NOMO-1 treated with DMSO at 0.1 percent for 48 hours (cell line): ENCODE measurements at regions not wholly inside any gene's neighbourhood (a gene's known extent, or its start where the extent isn't known, plus 50 kb on each side); places are given as distances from the start of the nearest gene placed in this dataset.
"Not testable (repeated sequence)": the region's sequence is repeated elsewhere in the genome, so short reads cannot be mapped to it uniquely, and the experiment has no call there.

Experiments
- DNase-seq: peaks from one replicate; lab custom pipeline; 2025; ENCODE audit not compliant: unreplicated experiment; lab: John Stamatoyannopoulos, UW

- DNase-seq = no peak
Measured at GRCh38 chr9:38195737-38196161, 126.7 kb upstream of the SHB start.

GRCh38 chr9:38194870-38195269, 125.8 kb upstream of the SHB start:
- DNase-seq = no peak

DNA sequence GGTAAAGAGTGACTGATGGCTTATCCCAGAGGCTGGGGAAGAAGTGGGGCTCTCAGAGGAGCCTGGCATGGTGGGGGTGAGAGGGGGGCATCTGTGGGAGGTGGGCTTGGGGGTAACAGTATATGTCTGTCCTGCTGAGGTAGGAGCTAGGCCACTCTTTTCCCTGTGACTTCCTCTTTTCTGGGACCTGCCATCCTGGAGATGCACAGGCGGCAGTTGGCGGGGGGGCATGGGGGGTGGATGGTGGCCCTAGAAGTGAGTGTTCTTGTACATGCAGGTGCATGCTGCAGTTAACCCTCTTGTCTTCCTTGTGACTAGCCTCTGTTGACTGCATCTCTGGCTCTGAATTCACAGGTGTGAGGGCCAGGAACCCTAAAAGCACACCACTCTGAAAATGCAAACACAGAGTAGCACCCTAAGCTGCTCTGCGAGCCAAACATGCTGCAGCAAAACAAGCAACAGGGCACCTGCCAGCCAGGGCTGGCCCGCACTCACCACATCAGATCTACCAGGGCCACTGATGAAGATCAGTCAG, 123.8 kb upstream of the SHB start:
- DNase-seq = no peak

GRCh38 chr9:38186404-38187115, 117.5 kb upstream of the SHB start:
- DNase-seq = no peak

GRCh38 chr9:38185647-38186403, 116.8 kb upstream of the SHB start:
- no peak for DNase-seq

- no peak for DNase-seq
Measured at GRCh38 chr9:38183994-38184568, 115.1 kb upstream of the SHB start.

GRCh38 chr9:38182321-38182720, 113.3 kb upstream of the SHB start:
- no peak for DNase-seq

GRCh38 chr9:38181866-38182265, 112.8 kb upstream of the SHB start:
- no peak for DNase-seq

DNA sequence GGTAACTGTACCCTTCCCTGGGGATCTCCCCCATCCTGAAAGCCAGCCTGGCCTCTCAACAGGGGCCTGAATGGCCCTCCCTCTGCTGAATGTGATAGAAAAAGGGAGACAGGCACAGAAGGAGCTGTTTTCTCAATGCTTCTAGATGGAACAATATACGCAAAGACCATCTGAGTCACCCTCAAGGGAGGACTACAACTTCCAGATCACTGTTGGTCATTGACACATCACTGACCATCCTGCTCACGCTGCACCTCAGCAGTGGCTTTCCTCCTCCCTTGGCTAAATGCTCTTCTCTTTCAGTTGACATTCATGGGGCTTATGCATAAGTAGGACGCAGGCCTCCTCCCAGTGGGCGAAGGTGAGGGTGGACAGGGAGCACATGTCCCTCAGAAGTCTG, 112.2 kb upstream of the SHB start:
- DNase-seq = no peak

- no peak for DNase-seq
Measured at GRCh38 chr9:38180656-38181055, 111.6 kb upstream of the SHB start.

- no peak for DNase-seq
Measured at GRCh38 chr9:38179965-38180364, 110.9 kb upstream of the SHB start.

GRCh38 chr9:38178237-38178636, 109.2 kb upstream of the SHB start:
- no peak for DNase-seq

- no peak for DNase-seq
Measured at GRCh38 chr9:38177680-38178079, 108.7 kb upstream of the SHB start.

DNA sequence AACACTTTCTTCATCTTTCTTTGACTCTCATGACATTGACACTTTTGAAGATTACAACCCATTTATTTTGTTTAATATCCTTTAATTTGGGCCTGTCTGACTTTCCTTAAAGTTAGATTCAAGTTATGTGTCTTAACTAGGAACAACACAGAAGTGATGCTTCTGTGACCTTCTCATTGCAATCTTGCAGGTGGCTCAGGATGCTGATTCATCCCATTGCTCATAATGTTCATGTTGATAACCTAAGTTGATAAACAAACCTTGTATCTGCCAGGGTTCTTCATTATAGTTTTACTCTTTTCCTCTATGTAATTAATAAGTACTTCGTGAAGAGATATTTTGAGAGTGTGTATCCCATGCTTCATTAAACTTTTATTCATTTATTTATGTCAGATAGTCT, 107.2 kb upstream of the SHB start:
- DNase-seq = no peak

- no peak for DNase-seq
Measured at GRCh38 chr9:38175423-38175822, 106.4 kb upstream of the SHB start.

GRCh38 chr9:38172586-38172985, 103.6 kb upstream of the SHB start:
- DNase-seq = no peak

DNA sequence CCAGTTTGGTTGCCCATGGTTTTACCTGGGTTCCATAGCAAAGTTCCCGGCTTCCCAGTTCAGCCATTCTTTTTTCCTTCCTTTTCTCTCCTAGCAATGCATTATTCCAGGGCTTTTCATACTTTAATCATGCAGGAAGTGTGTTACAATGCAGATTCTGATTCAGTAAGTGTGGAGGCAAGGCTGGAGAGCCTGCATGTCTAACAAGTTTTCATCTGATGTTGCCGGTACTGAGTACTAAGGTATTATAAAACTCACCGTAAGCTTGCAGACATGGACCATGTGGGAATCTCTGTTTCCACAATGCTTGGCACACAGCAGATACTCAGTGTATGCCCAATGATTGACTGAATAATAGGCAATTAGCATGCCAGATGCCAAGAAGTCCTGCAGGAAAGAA, 102.9 kb upstream of the SHB start:
- DNase-seq = no peak

- DNase-seq = no peak
Measured at GRCh38 chr9:38171538-38171884, 102.5 kb upstream of the SHB start.

DNA sequence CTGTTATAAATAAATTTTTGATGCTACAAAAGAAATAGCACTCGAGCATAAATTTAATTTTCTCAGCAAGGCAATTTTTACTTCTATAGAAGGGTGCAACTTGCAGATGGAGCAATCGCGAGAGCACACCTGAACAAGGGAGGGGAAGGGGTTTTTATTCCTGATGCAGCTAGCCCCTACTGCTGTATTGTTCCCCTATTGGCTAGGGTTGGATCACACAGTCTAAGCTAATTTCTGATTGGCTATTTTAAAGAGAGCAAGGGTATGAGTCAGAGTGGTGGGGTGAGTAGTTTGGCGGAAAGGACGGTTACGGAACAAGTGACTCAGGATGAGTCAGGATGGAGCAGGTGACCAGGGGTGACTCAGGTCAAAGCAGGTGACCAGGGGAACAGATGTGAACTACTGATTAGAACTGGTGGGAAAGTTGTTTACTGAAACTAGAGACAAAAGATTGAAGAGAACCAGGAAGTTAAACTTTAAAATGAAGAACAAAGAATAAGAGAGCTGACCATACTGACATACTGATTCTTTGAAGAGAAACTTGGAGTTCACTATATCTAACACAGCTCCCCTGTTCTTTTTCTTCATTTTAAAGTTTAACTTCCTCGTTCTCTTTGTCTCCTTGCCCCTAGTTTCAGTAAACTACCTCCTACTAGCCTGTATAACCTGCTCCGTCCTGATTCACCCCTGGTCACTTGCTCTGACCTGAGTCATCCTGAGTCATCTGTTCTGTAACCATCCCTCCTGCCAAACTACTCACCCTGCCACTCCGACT, 101.9 kb upstream of the SHB start:
- DNase-seq = not testable (repeated sequence)

- not testable (repeated sequence) for DNase-seq
Measured at GRCh38 chr9:38170155-38170554, 101.1 kb upstream of the SHB start.

DNA sequence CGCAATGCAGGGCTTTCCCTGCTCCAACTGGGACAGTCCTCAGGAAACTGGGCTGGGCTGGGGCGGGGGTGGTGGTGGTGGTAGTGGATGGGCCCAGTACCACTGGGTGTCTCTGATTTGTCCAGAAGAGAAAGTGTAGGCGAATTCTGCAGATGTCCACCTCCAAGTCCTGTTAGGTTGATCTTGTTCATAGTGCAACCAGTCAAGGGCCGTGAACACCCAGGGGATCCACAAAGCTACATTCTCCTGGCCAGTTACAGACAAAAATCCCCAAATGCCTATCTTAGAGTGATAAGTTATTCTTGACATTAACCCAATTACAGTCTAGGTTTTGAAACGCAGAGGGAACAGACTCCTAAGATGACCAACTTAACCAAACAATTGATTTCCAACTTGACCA, 97.5 kb upstream of the SHB start:
- DNase-seq = no peak
